B cell (primary cell): ENCODE measurements at regions not wholly inside any gene's neighbourhood (a gene's known extent, or its start where the extent isn't known, plus 50 kb on each side); places are given as distances from the start of the nearest gene placed in this dataset.

Source experiments
- CTCF ChIP-seq: fragments of 200-600 bp; IDR thresholded peaks from one replicate; pipeline ENCODE4 v1.8.0; 2022; ENCODE audit warnings: antibody characterized with exemption, mild to moderate bottlenecking
- EZH2 ChIP-seq: IDR thresholded peaks from 2 replicates; pipeline ENCODE4 v1.6.1; 2012; ENCODE audit warnings: borderline replicate concordance, low read depth, mild to moderate bottlenecking, moderate library complexity, low read length; ENCODE audit not compliant: insufficient read depth, poor library complexity, severe bottlenecking

GRCh38 chr16:6593799-6594198 lies 738.8 kb upstream of the RBFOX1 start:
- TF ChIP-seq CTCF (no peak), EZH2 (no peak)
